ENCODE measurements at regions not wholly inside any gene's neighbourhood (a gene's known extent, or its start where the extent isn't known, plus 50 kb on each side); places are given as distances from the start of the nearest gene placed in this dataset.
"Not testable (repeated sequence)": the region's sequence is repeated elsewhere in the genome, so short reads cannot be mapped to it uniquely, and the experiment has no call there.

DNA sequence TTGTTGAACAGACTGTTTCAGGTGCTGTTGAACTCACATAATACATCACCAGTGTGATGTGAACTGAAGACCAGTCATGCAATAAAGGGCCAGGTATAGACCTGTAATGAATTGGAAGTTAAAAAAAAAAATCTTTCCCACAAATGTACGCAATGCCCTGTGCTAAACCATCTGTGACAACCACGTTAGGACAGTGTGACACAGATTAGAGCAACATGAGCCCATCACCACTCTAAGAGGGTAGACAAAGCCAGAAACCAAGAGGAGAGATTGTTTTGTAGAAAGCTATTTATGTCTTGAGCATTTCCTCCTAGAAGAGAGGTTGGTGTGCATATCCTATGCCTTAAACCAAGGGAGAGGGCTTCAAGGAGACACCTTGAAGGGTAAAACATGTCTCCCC is 77.0 kb upstream of the BEND6 start:
- H3K27me3 ChIP-seq (ENCODE audit: control insufficient read depth in 2 of 2, insufficient read depth in 2 of 2, low read length in 2 of 2) = no peaks in the 10 kb centered on the region
- Mint-ChIP-seq H3K36me3 (peaks cover 0 to 4% (median 0%) of the 10 kb centered on the region in 5 donors), H3K4me3 (no peak overlapping the region), H3K27ac (no peak overlapping the region), H3K9me3 (peaks cover 0 to 7% (median 0%) of the 10 kb centered on the region in 11 donors), H3K27me3 (peaks cover 5 to 33% (median 13%) of the 10 kb centered on the region in 5 donors), H3K4me1 (no peaks in the 10 kb centered on the region)
- intact Hi-C loops (cut with micrococcal nuclease) = no loop called here
- no peak overlapping the region for H3K4me3 ChIP-seq (ENCODE audit: low read length)
- no peaks in the 10 kb centered on the region for H3K9me3 ChIP-seq (ENCODE audit: control insufficient read depth in 2 of 3, low read length in 3 of 3)
- no peak for DNase-seq
- ChIA-PET CTCF (no interaction called here), POLR2A (no interaction called here)
- no peak for ATAC-seq
- no peaks in the 10 kb centered on the region for H3K4me1 ChIP-seq (ENCODE audit: control insufficient read depth in 2 of 2, insufficient read depth in 2 of 2, low read length in 2 of 2)
- H3K36me3 ChIP-seq (ENCODE audit: control insufficient read depth in 2 of 3, insufficient read depth in 3 of 3, low read length in 3 of 3) = no peaks in the 10 kb centered on the region
- no peak overlapping the region for H3K27ac ChIP-seq (ENCODE audit: low read depth, low read length)

DNA sequence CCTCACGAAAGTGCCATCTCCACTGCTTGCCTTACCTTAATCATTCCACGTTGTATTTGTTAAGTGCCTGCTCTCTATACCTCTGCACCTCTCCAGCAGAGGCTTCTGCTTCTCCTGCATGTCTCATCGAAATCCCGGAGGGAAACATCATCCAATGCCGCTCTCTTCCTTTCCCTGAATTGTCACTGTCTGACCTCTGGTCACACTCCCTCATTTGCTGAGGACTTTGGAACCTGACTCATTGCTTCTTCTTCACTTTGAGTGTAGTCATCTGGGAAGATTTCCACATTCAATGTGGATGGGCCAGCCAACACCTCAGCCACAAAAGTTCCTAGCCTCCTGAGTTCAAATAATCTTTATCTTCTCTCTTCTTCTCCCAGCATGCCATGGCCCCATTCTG is 78.9 kb upstream of the BEND6 start:
- Histone ChIP-seq H3K27ac (ENCODE audit: low read depth, low read length) (no peak overlapping the region), H3K4me1 (ENCODE audit: control insufficient read depth in 2 of 2, insufficient read depth in 2 of 2, low read length in 2 of 2) (no peaks in the 10 kb centered on the region), H3K4me3 (ENCODE audit: low read length) (no peak overlapping the region), H3K36me3 (ENCODE audit: control insufficient read depth in 2 of 3, insufficient read depth in 3 of 3, low read length in 3 of 3) (no peaks in the 10 kb centered on the region), H3K27me3 (ENCODE audit: control insufficient read depth in 2 of 2, insufficient read depth in 2 of 2, low read length in 2 of 2) (no peaks in the 10 kb centered on the region), H3K9me3 (ENCODE audit: control insufficient read depth in 2 of 3, low read length in 3 of 3) (no peaks in the 10 kb centered on the region)
- Mint-ChIP-seq H3K4me1 (no peaks in the 10 kb centered on the region), H3K27me3 (peaks cover 5 to 27% (median 13%) of the 10 kb centered on the region in 5 donors), H3K9me3 (peaks cover 0 to 7% (median 0%) of the 10 kb centered on the region in 11 donors), H3K27ac (no peak overlapping the region), H3K4me3 (no peak overlapping the region), H3K36me3 (peaks cover 0 to 4% (median 0%) of the 10 kb centered on the region in 5 donors)
- CTCF ChIA-PET = no interaction called here
- DNase-seq (no peak), ATAC-seq (no peak)
- POLR2A ChIA-PET = no interaction called here
- intact Hi-C loops (cut with micrococcal nuclease) = no loop called here

DNA sequence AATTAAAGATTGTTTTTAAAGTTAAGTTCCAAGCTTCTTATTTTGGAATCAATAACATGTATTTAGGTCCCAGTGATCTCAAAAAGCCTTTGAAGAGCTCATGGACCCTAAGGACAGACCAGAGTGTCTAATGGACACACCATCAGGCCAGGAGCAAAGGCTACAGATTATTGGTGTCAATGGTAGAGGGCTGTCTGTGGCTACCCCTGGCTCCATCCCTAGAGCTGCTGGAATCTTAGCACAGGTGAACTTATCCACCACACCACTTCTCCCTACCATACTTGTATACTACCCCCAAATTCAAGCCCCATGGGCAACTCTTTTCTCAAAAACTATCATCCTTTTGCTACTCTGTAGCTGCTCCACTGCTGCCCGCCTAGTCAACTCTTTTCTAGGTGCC is 79.4 kb upstream of the BEND6 start:
- intact Hi-C loops (cut with micrococcal nuclease) = no loop called here
- Mint-ChIP-seq H3K36me3 (peaks cover 0 to 4% (median 0%) of the 10 kb centered on the region in 5 donors), H3K27me3 (peaks cover 5 to 27% (median 13%) of the 10 kb centered on the region in 5 donors), H3K4me1 (no peaks in the 10 kb centered on the region), H3K4me3 (no peak overlapping the region), H3K27ac (no peak overlapping the region), H3K9me3 (peaks cover 0 to 7% (median 0%) of the 10 kb centered on the region in 11 donors)
- POLR2A ChIA-PET = no interaction called here
- H3K27ac ChIP-seq (ENCODE audit: low read depth, low read length) = no peak overlapping the region
- H3K9me3 ChIP-seq (ENCODE audit: control insufficient read depth in 2 of 3, low read length in 3 of 3) = no peaks in the 10 kb centered on the region
- ATAC-seq (no peak), DNase-seq (no peak)
- H3K27me3 ChIP-seq (ENCODE audit: control insufficient read depth in 2 of 2, insufficient read depth in 2 of 2, low read length in 2 of 2) = no peaks in the 10 kb centered on the region
- H3K4me3 ChIP-seq (ENCODE audit: low read length) = no peak overlapping the region
- CTCF ChIA-PET = no interaction called here
- no peaks in the 10 kb centered on the region for H3K4me1 ChIP-seq (ENCODE audit: control insufficient read depth in 2 of 2, insufficient read depth in 2 of 2, low read length in 2 of 2)
- H3K36me3 ChIP-seq (ENCODE audit: control insufficient read depth in 2 of 3, insufficient read depth in 3 of 3, low read length in 3 of 3) = no peaks in the 10 kb centered on the region

DNA sequence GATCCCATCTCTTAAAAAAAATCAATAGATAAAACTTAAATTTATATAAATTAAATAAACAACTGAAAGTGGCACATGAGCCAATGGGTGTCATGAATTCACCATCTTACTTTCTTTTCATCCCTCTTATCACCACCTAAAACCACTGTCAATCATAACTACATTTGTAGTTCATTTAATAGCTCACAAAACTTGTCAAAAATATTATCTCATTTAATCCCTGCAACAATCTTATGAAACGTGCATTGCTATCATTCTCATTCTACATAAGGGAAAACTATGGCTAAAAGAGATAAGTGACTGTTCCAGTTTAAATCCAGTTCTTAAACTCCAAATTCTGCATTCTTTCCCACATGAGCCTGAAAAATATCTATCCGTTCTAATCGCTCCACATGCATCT is 80.6 kb upstream of the BEND6 start:
- Mint-ChIP-seq H3K27ac (no peak overlapping the region), H3K36me3 (peaks cover 0 to 4% (median 0%) of the 10 kb centered on the region in 5 donors), H3K4me1 (no peaks in the 10 kb centered on the region), H3K9me3 (peaks cover 0 to 7% (median 0%) of the 10 kb centered on the region in 11 donors), H3K27me3 (peaks cover 5 to 27% (median 13%) of the 10 kb centered on the region in 5 donors), H3K4me3 (no peak overlapping the region)
- Histone ChIP-seq H3K36me3 (ENCODE audit: control insufficient read depth in 2 of 3, insufficient read depth in 3 of 3, low read length in 3 of 3) (no peaks in the 10 kb centered on the region), H3K9me3 (ENCODE audit: control insufficient read depth in 2 of 3, low read length in 3 of 3) (no peaks in the 10 kb centered on the region), H3K27me3 (ENCODE audit: control insufficient read depth in 2 of 2, insufficient read depth in 2 of 2, low read length in 2 of 2) (no peaks in the 10 kb centered on the region), H3K4me1 (ENCODE audit: control insufficient read depth in 2 of 2, insufficient read depth in 2 of 2, low read length in 2 of 2) (no peaks in the 10 kb centered on the region), H3K4me3 (ENCODE audit: low read length) (no peak overlapping the region), H3K27ac (ENCODE audit: low read depth, low read length) (no peak overlapping the region)
- ChIA-PET CTCF (no interaction called here), POLR2A (no interaction called here)
- intact Hi-C loops (cut with micrococcal nuclease) = no loop called here
- DNase-seq (no peak), ATAC-seq (no peak)

DNA sequence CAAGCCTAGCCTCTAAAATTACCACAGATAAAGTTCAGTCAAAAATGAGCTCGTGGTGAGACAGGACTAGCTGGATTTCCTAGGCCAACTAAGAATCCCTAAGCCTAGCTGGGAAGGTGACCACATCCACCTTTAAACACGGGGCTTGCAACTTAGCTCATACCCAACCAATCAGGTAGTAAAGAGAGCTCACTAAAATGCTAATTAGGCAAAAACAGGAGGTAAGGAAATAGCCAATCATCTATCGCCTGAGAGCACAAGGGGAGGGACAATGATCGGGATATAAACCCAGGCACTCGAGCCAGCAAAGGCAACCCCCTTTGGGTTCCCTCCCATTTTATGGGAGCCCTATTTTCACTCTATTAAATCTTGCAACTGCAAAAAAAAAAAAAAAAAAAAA is 84.9 kb upstream of the BEND6 start:
- H3K27me3 Mint-ChIP-seq = peaks cover 0 to 17% (median 7%) of the 10 kb centered on the region in 5 donors
- H3K4me1 Mint-ChIP-seq; H3K27me3 ChIP-seq (ENCODE audit: control insufficient read depth in 2 of 2, insufficient read depth in 2 of 2, low read length in 2 of 2); H3K27ac ChIP-seq (ENCODE audit: low read depth, low read length); H3K27ac Mint-ChIP-seq; H3K4me1 ChIP-seq (ENCODE audit: control insufficient read depth in 2 of 2, insufficient read depth in 2 of 2, low read length in 2 of 2); H3K9me3 ChIP-seq (ENCODE audit: control insufficient read depth in 2 of 3, low read length in 3 of 3); H3K36me3 Mint-ChIP-seq; POLR2A ChIA-PET; H3K4me3 Mint-ChIP-seq; H3K9me3 Mint-ChIP-seq; H3K4me3 ChIP-seq (ENCODE audit: low read length); DNase-seq; intact Hi-C loops (cut with micrococcal nuclease); ATAC-seq; CTCF ChIA-PET; H3K36me3 ChIP-seq (ENCODE audit: control insufficient read depth in 2 of 3, insufficient read depth in 3 of 3, low read length in 3 of 3): not testable (repeated sequence)

DNA sequence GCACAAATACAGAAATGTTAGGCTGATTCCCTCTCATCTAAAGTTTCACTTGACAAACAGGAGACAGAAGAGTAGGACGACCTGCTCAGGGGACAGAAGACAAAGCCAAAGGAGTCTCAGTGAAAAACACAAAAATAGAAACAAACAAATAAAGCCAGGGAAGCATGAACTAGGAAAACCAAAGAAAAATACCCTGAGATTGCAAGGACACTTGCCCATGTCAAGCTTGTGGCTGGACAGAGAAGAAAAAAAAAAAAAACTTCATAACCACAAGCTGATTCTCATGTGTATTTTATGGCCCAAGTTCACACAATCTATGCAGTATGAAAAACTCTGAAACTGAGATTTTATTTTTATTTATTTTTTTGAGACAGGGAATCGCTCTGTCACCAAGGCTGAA is 85.6 kb upstream of the BEND6 start:
- no peak for ATAC-seq
- intact Hi-C loops (cut with micrococcal nuclease) = no loop called here
- no peaks in the 10 kb centered on the region for H3K36me3 ChIP-seq (ENCODE audit: control insufficient read depth in 2 of 3, insufficient read depth in 3 of 3, low read length in 3 of 3)
- no peaks in the 10 kb centered on the region for H3K27me3 ChIP-seq (ENCODE audit: control insufficient read depth in 2 of 2, insufficient read depth in 2 of 2, low read length in 2 of 2)
- Mint-ChIP-seq H3K36me3 (peaks cover 0 to 4% (median 0%) of the 10 kb centered on the region in 5 donors), H3K4me3 (no peak overlapping the region), H3K27me3 (peaks cover 0 to 12% (median 4%) of the 10 kb centered on the region in 5 donors), H3K9me3 (peaks cover 0 to 2% (median 0%) of the 10 kb centered on the region in 11 donors), H3K4me1 (no peaks in the 10 kb centered on the region), H3K27ac (no peak overlapping the region)
- no peaks in the 10 kb centered on the region for H3K4me1 ChIP-seq (ENCODE audit: control insufficient read depth in 2 of 2, insufficient read depth in 2 of 2, low read length in 2 of 2)
- H3K27ac ChIP-seq (ENCODE audit: low read depth, low read length) = no peak overlapping the region
- ChIA-PET POLR2A (no interaction called here), CTCF (no interaction called here)
- H3K4me3 ChIP-seq (ENCODE audit: low read length) = no peak overlapping the region
- no peak for DNase-seq
- no peaks in the 10 kb centered on the region for H3K9me3 ChIP-seq (ENCODE audit: control insufficient read depth in 2 of 3, low read length in 3 of 3)

DNA sequence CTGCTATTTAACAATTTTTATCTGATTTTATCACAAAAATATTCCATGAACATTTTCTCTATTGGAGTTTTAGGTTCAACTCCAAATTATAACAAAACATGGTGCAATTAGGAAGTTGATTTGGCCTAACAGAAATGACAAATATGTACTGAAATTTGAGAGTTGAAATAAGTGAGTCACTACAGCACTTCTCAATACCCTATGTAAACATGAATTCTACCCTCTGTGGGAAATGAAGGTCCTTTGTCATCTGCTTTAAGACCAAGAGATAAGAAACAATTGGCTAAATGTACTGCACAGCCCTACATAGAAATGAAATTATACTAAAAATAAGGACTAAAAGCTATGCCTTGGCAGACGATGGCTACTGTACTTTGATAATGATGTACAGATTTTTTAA is 86.2 kb upstream of the BEND6 start:
- Histone ChIP-seq H3K36me3 (ENCODE audit: control insufficient read depth in 2 of 3, insufficient read depth in 3 of 3, low read length in 3 of 3) (no peaks in the 10 kb centered on the region), H3K27me3 (ENCODE audit: control insufficient read depth in 2 of 2, insufficient read depth in 2 of 2, low read length in 2 of 2) (no peaks in the 10 kb centered on the region), H3K4me3 (ENCODE audit: low read length) (no peak overlapping the region), H3K9me3 (ENCODE audit: control insufficient read depth in 2 of 3, low read length in 3 of 3) (no peaks in the 10 kb centered on the region), H3K27ac (ENCODE audit: low read depth, low read length) (no peak overlapping the region), H3K4me1 (ENCODE audit: control insufficient read depth in 2 of 2, insufficient read depth in 2 of 2, low read length in 2 of 2) (no peaks in the 10 kb centered on the region)
- ChIA-PET POLR2A (no interaction called here), CTCF (no interaction called here)
- Mint-ChIP-seq H3K9me3 (peaks cover 0 to 2% (median 0%) of the 10 kb centered on the region in 11 donors), H3K4me3 (no peak overlapping the region), H3K36me3 (peaks cover 0 to 4% (median 0%) of the 10 kb centered on the region in 5 donors), H3K27me3 (peaks cover 0 to 11% (median 4%) of the 10 kb centered on the region in 5 donors), H3K4me1 (no peaks in the 10 kb centered on the region), H3K27ac (no peak overlapping the region)
- no peak for ATAC-seq
- intact Hi-C loops (cut with micrococcal nuclease) = no loop called here
- no peak for DNase-seq
